GM19452 (cell line): ENCODE measurements at regions not wholly inside any gene's neighbourhood (a gene's known extent, or its start where the extent isn't known, plus 50 kb on each side); places are given as distances from the start of the nearest gene placed in this dataset.
"Not testable (repeated sequence)": the region's sequence is repeated elsewhere in the genome, so short reads cannot be mapped to it uniquely, and the experiment has no call there.

Experiments used
- ATAC-seq: cut with Tn5 transposase; IDR thresholded peaks from one replicate; pipeline ENCODE4 v1.9.1; 2021; ENCODE audit not compliant: unreplicated experiment

DNA sequence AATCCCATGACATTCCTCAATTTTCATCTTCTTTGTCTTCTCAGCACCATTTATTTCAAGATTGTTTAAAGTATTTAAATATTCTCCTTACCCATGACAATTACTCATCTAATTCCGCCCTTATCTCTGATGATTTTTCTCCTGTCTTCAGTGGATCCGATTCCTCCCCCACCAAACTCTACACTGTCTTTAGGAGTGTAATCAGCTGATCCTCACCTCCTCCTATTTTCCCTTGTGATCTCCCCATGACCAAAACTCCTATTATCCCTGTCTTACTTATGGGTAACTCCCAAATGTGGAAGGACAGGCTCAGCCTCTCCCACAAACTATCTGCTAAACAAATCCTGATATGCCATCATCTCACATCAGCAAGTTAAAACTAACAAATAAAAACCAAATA lies 335.3 kb upstream of the RUNX1 start:
- no peak for ATAC-seq

DNA sequence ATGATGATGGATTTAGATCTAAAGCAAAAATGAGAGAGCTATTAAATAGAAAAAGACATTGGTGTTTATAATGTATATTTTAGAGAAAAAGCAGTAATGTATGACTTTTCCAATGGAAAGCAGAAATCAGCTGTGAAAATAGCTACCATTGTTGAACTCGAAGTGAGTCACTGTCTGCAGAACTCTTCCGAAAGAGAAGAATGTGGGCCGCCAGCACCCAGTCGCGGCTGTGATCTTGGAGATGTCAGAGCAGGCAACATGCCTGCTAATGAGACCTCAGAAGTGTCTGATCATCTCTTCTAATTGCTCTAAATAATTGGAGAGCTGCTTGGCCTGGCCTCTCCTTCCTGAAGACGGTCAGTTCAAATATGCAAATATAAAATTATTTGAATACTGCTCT lies 333.6 kb upstream of the RUNX1 start:
- no peak for ATAC-seq

DNA sequence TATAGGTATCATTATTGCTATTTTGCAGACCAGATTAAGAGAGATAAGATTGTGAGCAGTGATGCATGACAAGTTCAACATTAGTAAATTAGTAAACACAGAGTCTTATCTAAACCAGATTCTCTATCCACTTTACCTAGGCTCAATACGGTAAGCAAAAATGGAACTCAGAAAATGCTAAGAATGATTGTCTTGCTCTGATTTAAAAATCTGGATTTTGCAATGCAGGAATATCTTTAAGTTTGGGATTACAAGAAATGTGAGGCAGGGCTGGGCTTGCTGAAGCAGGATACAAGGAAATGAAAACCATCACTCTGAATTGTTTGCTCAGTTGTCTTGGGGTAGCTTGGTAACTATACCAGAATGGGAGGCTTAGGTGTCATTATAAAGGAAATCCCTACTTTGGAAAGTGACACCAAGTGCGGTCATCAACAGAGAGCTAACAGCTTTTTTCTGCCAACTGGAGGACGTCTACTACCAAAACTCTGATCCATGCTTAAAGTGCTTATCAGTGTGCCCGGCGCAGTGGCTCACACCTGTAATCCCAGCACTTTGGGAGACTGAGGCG lies 332.7 kb upstream of the RUNX1 start:
- ATAC-seq, result no peak

DNA sequence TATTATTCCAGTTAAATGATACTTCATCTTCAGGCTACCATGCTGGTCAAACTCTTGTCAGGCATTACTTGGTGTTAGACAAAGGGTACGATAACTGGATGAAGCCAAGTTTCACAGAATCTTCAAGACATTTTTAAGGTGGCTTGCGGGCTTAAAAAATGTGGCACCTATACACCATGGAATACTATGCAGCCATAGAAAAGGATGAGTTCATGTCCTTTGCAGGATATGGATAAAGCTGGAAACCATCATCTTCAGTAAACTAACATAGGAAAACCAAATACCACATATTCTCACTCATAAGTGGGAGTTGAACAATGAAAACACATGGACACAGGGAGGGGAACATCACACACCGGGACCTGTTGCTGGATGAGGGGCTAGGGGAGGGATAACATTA lies 331.2 kb upstream of the RUNX1 start:
- not testable (repeated sequence) for ATAC-seq

DNA sequence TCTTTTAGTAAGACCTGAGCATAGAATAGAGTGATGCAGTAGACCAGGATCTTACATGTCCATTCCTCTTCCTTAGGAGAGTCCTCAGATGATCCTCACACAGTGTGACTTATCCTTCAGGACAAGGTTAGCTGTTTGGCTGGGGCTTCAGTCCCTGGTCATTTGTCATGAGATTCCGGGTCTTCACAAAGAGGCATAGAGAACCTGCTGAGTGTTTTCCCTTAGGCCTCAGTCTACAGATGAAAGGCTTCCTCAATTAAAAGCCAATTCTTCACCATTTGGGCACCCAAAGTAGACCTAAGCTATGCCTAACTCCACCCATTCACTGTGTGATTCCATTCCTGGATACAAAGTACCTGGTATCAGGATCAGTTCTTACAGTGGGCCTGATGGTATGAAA lies 329.8 kb upstream of the RUNX1 start:
- ATAC-seq, result no peak

DNA sequence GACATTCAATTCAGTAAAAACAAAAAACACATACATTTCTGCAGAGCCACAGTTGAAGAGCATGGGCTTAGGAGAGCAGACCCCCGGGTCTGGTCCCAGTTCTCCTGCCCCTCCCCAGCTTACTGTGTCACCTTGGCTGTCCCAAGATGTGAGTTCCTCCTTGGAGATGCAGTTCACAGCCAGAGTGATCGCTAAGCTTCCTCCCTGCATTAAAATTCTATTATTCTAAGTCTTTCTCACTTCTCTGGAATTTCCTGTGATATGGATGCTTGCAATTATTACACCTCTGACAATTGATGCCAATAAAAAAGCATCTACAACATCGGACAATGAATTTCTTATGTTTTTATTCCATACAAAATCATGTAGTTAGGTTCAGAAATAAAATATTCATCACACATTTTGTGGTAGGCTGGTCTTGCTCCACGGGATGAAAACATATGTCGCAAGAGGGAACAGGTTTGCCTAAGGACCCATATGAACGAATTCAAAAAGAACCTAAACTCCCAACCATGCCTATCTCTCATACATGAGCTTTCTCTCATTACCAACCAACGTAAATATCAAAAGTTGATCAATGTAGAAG lies 328.5 kb upstream of the RUNX1 start:
- ATAC-seq, result no peak

DNA sequence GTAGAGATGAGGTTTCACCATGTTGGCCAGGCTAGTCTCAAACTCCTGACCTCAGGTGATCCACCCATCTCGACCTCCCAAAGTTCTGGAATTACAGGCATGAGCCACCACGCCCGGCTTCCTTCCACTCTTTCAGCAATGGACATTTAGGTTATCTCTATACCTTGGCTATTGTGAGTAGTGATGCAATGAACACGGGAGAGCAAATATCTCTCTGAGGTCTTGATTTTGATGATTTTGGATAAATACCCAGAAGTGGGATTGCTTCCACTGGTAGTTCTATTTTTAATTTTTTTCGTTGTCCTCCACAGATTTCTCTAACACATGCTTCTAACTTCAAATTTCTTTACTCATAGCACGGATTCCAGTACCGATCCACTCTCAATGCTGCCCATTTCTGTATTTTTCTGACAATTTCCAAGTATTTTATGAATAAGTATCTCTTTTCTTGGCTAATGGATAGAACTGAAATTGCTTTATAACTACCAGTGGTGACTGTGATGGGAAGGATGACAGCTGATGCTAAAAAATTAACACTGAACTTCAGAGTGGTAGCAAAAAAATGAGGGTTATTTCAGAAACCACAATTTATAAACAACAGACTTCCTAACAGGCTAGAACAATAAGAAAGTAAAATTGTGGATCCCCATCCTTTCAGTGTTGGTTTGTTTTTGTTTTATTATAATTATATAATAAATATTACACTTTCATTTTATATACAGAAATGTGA lies 327.5 kb upstream of the RUNX1 start:
- no peak for ATAC-seq

DNA sequence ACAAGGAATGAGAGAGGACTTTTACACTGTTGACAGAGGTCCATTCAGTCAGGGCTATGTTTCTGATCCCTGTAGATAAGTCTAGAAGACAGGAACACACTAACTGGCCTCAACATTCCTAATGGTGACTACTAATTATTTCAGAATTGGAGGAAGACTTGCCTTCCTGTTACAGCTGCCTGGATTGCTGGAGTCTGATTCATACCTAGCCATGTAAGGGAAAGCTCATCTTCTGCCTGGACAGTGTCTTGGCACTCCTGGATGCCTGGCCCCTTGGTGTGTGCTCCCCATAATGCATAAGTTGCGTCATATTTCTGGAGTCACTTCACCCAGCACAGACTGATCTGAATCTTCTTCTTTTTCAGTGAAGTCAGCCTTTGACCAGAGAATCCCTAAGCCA lies 326.0 kb upstream of the RUNX1 start:
- ATAC-seq, result no peak

DNA sequence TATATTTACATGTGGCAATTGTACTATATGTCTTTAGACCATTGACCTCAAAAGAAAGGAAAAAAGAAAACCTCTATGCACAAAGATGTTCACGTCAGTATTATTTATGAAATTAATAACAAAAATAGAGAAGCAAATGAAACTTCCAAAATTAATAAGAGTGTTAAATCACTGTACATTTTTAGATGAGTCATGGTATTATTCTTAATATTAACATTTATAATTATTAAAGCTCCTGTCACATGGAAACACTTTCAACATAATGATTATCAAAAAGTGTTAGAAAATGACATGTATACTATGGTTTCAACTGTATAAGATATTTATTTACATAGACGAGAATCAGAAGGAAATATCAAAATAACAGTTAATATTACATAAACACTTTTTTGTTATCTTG lies 324.9 kb upstream of the RUNX1 start:
- ATAC-seq, result no peak

DNA sequence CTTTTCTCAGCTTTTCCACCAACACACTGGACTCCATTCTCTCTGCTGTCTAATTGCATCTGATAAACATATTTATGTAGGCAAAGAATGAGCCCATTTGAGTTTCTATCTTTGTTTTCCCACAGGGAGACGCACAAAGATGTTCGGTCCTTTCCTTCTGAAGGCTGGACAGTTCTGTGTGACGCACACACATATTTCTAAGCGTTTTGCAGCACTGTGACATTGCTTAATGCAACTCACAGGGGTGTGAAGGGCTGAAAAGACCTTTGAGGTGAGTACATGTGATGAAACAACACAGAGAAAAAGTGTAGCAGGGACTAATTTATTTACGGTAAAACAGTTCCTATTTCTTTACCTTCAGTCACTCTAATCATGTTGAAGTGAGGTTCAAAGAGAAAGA lies 323.1 kb upstream of the RUNX1 start:
- ATAC-seq, result no peak

DNA sequence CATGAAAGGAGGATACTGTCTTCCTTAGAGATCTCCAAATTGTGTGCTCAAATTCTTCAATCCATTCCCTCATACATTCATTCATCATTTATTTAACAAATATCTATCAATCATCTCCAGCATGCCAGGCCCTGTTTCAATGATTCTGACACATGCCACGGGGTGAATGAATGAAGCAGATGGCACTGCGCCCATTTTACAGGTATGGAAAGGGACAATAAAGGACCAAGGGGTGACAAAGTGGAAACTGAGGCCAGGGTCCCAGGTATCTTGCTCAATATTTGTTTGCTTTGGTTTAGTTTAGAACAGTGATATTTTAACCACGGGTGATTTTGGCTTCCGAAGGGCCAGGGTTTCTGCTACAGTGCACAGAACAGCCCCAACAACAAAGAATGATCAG lies 321.6 kb upstream of the RUNX1 start:
- ATAC-seq, result no peak

DNA sequence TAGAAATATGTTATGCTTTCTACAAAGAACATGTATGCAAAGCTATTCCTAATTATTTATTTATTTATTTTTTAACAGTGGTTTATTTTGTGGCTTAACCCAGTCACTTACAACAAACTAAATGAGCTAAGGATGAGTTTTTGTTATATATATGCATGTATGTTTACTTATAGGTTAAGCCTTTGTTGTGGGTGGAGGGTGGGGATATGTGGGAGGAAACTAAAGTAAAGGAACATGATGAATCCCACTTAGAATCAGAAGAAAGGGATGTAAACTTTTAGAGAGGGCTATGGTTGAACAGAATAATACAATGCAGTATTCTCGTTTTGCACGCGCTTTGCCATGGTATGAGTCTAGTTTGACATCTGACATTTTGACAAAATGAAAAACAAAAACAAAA lies 321.0 kb upstream of the RUNX1 start:
- no peak for ATAC-seq

DNA sequence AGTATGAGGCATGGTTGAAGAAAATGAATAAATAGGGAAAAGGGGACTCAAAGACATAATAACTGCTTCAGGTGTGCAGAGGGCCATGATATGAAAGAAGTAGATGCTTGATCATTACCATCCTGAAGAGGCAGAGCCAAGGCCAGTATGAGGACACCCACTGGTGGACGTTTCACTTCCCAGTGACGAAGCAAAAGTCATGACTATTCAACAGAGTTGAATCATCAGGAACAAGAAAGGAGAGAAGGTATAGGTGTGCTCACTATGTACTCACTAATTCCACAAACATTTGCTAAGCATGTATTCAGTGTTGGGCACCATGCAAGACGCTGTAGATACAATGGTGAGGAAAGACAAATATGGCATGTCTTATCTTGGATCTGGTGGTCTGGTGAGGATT lies 319.2 kb upstream of the RUNX1 start:
- ATAC-seq, result no peak

DNA sequence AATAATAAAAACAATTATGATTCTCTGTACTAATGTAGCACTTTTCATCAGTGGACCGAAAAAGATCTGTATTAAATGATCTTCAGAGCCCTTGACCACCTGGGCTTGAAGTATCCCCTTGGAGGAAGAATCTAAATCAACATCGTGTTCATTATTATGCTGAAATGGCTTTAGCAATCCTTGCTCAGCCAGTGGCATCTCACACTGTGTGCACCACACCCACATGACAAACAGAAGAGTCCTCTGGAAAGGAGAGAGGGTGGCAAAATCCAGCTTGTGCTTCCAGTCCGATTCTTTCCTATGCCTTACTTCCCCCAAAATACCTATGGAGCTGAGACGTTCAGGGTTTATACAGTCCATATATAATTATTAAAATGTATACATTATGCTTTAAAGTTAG lies 318.5 kb upstream of the RUNX1 start:
- no peak for ATAC-seq

DNA sequence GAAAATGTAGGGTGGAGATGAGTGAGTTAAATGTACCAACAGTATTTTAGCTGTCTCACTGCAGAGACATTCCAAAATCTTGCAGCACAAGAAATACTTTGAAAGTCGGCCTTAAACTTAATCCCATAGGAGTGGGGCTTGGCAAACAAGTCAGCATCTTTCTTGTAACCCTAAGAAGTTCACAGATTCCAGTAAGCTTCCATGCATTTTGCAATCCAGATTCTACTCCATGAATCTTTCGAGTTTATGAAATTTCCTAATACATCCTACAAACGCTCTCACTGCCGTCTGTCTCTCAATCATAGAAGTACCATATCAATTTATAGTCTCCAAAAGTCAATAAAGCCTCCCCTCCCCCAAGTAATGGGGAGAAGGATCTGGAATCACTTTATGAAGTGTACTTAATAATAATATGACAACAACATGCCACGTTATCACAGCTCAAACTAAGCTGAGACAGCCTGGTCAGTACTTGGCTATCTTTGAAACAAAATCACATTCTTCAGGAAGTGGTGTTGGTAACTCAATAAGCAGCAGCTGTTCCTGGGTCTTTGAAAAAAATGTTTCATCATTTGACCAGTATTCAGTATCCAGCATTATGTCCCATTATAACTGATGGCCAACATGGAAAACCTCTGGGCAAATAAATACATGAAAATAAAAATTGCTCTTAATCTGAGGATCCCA lies 317.4 kb upstream of the RUNX1 start:
- no peak for ATAC-seq

DNA sequence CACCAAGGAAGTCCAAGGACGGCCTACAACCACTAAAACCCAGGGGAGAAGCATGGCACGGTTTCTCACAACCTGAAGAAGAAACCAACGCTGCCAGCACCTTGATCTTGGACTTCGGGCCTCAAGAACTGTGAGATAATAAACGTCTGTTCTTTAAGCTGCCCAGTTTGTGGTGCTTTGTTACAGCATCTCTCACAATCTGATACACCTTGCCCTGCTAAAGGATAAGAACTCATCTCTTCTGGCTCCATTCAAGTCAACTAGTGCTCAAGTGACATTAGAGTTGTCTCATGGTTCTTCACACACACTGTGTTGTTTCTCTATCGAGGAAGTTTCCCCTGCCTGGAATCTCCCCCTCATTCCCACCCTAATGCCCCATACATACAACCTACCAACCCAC lies 314.4 kb upstream of the RUNX1 start:
- ATAC-seq, result no peak

DNA sequence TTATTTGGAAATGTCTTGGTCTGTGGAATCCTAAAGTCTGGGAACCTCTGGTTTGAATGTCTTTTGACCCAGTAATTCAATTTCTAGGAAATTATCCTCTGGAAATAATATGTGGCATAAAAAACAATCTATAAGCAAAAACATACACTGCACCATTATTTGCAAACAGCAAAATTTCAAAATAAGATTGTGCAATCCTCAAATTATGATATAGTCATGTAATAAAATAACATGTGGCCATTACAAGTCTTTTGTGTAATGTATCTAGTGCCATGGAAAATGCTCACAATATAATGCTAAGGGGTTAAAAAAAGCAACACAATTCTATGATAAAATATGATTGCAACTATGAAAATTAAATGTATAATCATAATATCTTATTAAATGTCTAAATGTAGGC lies 312.9 kb upstream of the RUNX1 start:
- ATAC-seq, result no peak

DNA sequence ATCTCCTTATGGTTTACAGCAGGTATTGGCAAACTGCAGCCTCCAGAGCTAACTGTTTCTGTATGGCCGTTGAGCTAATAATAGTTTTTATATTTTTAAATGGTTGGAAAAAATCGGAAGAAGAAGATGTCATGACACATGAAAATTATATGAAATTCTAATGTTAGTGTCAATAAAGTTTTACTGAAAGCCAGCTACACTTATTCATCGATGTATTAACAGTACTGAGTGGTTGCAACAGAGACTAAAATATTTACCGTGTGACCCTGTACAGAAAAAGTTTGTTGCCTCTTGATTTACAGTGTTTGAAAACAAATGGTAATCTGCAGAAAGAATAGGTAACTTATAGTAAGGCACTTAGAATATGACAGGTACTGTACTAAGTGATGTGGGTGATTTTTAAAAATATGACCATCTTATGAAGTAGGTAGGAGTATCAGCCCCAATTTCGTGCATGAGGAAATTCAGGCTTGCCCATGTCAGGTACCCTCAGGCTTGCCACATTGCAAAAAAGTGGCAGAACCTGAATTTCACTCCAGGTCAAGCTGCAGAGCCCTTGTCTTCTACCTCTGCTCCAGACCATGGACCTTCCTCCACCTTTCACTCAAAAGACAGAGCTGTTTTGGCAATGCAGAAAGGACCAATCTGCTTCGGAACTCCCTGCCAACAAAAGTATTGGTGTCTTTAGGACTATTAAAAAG lies 311.9 kb upstream of the RUNX1 start:
- ATAC-seq, result no peak

DNA sequence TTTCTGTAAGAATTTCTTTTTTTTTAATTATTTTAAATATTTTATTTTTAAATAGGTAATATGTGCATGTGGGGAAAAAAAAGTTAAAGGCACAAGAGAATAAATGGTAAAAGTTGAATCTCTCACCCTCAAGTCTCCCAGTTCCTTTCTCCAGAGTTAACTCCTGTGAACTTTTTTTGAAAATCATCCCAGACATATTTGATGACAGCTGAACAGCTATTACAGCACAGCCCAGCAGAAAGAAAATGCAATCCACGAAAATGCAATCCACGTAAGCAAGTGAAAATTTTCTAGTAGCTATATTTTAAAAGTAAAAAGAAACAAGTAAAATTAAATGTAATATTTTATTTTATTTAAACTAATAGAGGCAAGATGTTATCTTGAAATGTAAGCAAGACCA lies 310.0 kb upstream of the RUNX1 start:
- no peak for ATAC-seq

DNA sequence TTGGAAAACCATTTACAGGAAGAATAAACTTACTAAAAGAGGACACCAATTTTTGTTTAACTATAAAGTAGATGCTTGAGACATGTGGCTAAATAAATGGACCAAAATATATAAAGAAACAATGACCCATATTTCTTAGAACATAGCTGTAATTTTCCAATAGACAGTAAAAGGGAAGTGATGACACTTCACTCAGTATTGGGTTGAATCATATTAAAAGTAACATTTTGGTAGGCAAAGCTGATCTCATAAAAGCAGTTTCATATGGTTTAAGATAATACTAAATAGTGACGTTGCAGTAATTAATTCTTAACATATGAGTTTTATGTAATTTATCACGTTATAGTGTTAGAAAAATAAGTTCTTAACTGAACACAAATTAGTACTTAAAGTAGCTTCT lies 308.9 kb upstream of the RUNX1 start:
- no peak for ATAC-seq

DNA sequence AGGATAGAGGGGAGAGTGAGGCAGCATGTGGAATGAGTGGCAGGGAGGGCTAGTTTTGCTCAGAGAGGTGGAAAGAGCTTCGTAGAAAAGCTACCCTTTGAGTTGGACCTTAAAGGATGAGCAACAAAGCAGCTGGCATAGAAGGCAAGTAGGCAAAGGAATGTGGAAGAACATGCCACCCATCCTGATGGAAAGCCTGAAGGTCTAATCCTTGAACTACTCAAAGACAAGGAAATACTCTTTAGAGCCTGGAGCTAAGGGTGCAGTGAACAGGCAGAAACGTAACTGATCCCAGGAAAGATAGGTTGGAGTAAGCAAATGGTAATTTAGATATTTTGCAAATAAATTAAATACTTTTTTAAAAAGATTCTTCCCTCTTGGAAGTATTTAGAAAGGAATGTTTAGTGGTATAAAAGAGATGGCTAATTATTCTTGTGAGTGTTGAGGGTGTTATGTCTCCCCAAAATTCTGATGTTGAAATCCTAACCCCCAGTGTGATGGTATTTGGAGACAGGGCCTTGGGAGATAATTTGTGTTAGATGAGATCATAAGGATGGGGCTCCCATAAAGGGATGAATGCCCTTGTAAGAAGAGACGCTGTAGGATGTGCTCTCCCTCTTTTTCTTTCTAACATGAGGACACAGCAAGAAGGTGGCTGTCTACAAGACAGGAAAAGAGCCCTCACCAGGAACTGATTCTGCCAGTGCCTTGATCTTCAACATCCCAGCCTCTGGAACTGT lies 308.1 kb upstream of the RUNX1 start:
- no peak for ATAC-seq
